ENCODE measurements at regions not wholly inside any gene's neighbourhood (a gene's known extent, or its start where the extent isn't known, plus 50 kb on each side); places are given as distances from the start of the nearest gene placed in this dataset.
"Not testable (repeated sequence)": the region's sequence is repeated elsewhere in the genome, so short reads cannot be mapped to it uniquely, and the experiment has no call there.

- DNase-seq (ENCODE audit: low read depth in 2 of 2): not testable (repeated sequence)
Observed at GRCh38 chr15:20237256-20238020, 304.2 kb downstream of the GOLGA6L6 start.

- not testable (repeated sequence) for DNase-seq (ENCODE audit: low read depth in 2 of 2)
Observed at GRCh38 chr15:20235728-20236127, 305.9 kb downstream of the GOLGA6L6 start.

- DNase-seq (ENCODE audit: low read depth in 2 of 2): not testable (repeated sequence)
Observed at GRCh38 chr15:20234006-20234540, 307.5 kb downstream of the GOLGA6L6 start.

GRCh38 chr15:20232457-20232856 is 309.1 kb downstream of the GOLGA6L6 start:
- DNase-seq (ENCODE audit: low read depth in 2 of 2): not testable (repeated sequence)

- DNase-seq (ENCODE audit: low read depth in 2 of 2): not testable (repeated sequence)
Observed at GRCh38 chr15:20230656-20231055, 310.9 kb downstream of the GOLGA6L6 start.

- DNase-seq (ENCODE audit: low read depth in 2 of 2): not testable (repeated sequence)
Observed at GRCh38 chr15:20228791-20229190, 312.8 kb downstream of the GOLGA6L6 start.

- not testable (repeated sequence) for DNase-seq (ENCODE audit: low read depth in 2 of 2)
Observed at GRCh38 chr15:20227119-20227853, 314.3 kb downstream of the GOLGA6L6 start.

GRCh38 chr15:20226531-20226930 is 315.1 kb downstream of the GOLGA6L6 start:
- not testable (repeated sequence) for DNase-seq (ENCODE audit: low read depth in 2 of 2)

- DNase-seq (ENCODE audit: low read depth in 2 of 2): not testable (repeated sequence)
Observed at GRCh38 chr15:20221063-20221462, 320.5 kb downstream of the GOLGA6L6 start.

- not testable (repeated sequence) for DNase-seq (ENCODE audit: low read depth in 2 of 2)
Observed at GRCh38 chr15:20219171-20219570, 322.4 kb downstream of the GOLGA6L6 start.

- DNase-seq (ENCODE audit: low read depth in 2 of 2): not testable (repeated sequence)
Observed at GRCh38 chr15:20215700-20216099, 325.9 kb downstream of the GOLGA6L6 start.

- DNase-seq (ENCODE audit: low read depth in 2 of 2): not testable (repeated sequence)
Observed at GRCh38 chr15:20214101-20214500, 327.5 kb downstream of the GOLGA6L6 start.

- not testable (repeated sequence) for DNase-seq (ENCODE audit: low read depth in 2 of 2)
Observed at GRCh38 chr15:20211508-20211907, 330.1 kb downstream of the GOLGA6L6 start.

GRCh38 chr15:20209973-20210372 is 331.6 kb downstream of the GOLGA6L6 start:
- DNase-seq (ENCODE audit: low read depth in 2 of 2): not testable (repeated sequence)

- DNase-seq (ENCODE audit: low read depth in 2 of 2): not testable (repeated sequence)
Observed at GRCh38 chr15:20207607-20208006, 334.0 kb downstream of the GOLGA6L6 start.

GRCh38 chr15:20207198-20207597 is 334.4 kb downstream of the GOLGA6L6 start:
- not testable (repeated sequence) for DNase-seq (ENCODE audit: low read depth in 2 of 2)

GRCh38 chr15:20204177-20204866 is 337.3 kb downstream of the GOLGA6L6 start:
- DNase-seq (ENCODE audit: low read depth in 2 of 2): not testable (repeated sequence)

GRCh38 chr15:20203649-20204150 is 337.9 kb downstream of the GOLGA6L6 start:
- DNase-seq (ENCODE audit: low read depth in 2 of 2): not testable (repeated sequence)

- not testable (repeated sequence) for DNase-seq (ENCODE audit: low read depth in 2 of 2)
Observed at GRCh38 chr15:20194591-20195198, 346.9 kb downstream of the GOLGA6L6 start.

- peak in 1 of 2 donors; percentile 30 for DNase-seq (ENCODE audit: low read depth in 2 of 2)
Observed at GRCh38 chr15:20192982-20193929, 348.3 kb downstream of the GOLGA6L6 start.

All from activated CD4-positive, alpha-beta T cell treated with anti-CD3 and anti-CD28 coated beads for 24 hours (primary cell).